Colonic mucosa (tissue), 4 donors: ENCODE measurements at regions not wholly inside any gene's neighbourhood (a gene's known extent, or its start where the extent isn't known, plus 50 kb on each side); places are given as distances from the start of the nearest gene placed in this dataset.
A peak's percentile ranks its signal among the peaks of the same experiment; 100 is the strongest.

Source experiments
- DNase-seq: peaks from one replicate; pipeline ENCODE4 v3.0.0-alpha.2; 2020
- H3K27ac ChIP-seq: fragments of 200-600 bp; one replicate; pipeline ENCODE4 v1.8.0; 2021
- H3K27me3 ChIP-seq: fragments of 200-600 bp; one replicate; pipeline ENCODE4 v1.8.0; 2021
- H3K36me3 ChIP-seq: fragments of 200-600 bp; one replicate; pipeline ENCODE4 v1.8.0; 2021
- H3K4me1 ChIP-seq: fragments of 200-600 bp; one replicate; pipeline ENCODE4 v1.8.0; 2021; ENCODE audit warnings: mild to moderate bottlenecking
- H3K4me3 ChIP-seq: fragments of 200-600 bp; one replicate; pipeline ENCODE4 v1.8.0; 2021
- H3K9ac ChIP-seq, 2 donors: one replicate each; pipeline ENCODE4 v1.7.0; 2013; ENCODE audit warnings: control low read depth in 2 of 2, low read depth in 2 of 2, low read length in 2 of 2
- H3K9me3 ChIP-seq: fragments of 200-600 bp; one replicate; pipeline ENCODE4 v1.8.0; 2021
- CTCF ChIP-seq: fragments of 200-600 bp; IDR thresholded peaks from one replicate; pipeline ENCODE4 v1.8.0; 2022; ENCODE audit warnings: antibody characterized with exemption, mild to moderate bottlenecking
- intact Hi-C: fragments of 100-400 bp; cut with DNase I; formaldehyde crosslinking; loops from one replicate; pipeline ENCODE4 v1.14.1; 2022
- donor health status: healthy.
- donor health status: DM: no; HTN: no; CAD: no.
- donor health status: DM: no; HTN: no; CAD: no.

- no peak overlapping the region for H3K9ac ChIP-seq
- TF ChIP-seq CTCF: no peak
- H3K36me3 ChIP-seq: no peaks in the 10 kb centered on the region
- intact Hi-C loops: no loop called here
- H3K4me1 ChIP-seq: peaks cover 4% of the 10 kb centered on the region
- no peak for DNase-seq
- H3K9me3 ChIP-seq: no peaks in the 10 kb centered on the region
- no peaks in the 10 kb centered on the region for H3K27me3 ChIP-seq
- no peak overlapping the region for H3K4me3 ChIP-seq
- H3K27ac ChIP-seq: peak overlapping the region; percentile 2
These were observed 74.1 kb upstream of the JUN start for GRCh38 chr1:58857680-58858673.

- Histone ChIP-seq H3K27me3 (no peaks in the 10 kb centered on the region), H3K27ac (no peak overlapping the region), H3K9me3 (no peaks in the 10 kb centered on the region), H3K9ac (no peak overlapping the region), H3K4me3 (no peak overlapping the region), H3K4me1 (peaks cover 4% of the 10 kb centered on the region), H3K36me3 (no peaks in the 10 kb centered on the region)
- DNase-seq: no peak
- intact Hi-C loops: no loop called here
- TF ChIP-seq CTCF: no peak
These were observed 76.1 kb upstream of the JUN start for GRCh38 chr1:58859769-58860485.

- TF ChIP-seq CTCF: no peak
These were observed 77.2 kb upstream of the JUN start for GRCh38 chr1:58861076-58861475.

GRCh38 chr1:58861506-58861905, 77.7 kb upstream of the JUN start:
- H3K27me3 ChIP-seq: no peaks in the 10 kb centered on the region
- no peak overlapping the region for H3K27ac ChIP-seq
- TF ChIP-seq CTCF: no peak
- H3K9me3 ChIP-seq: no peaks in the 10 kb centered on the region
- no peak overlapping the region for H3K4me3 ChIP-seq
- no peak for DNase-seq
- no peaks in the 10 kb centered on the region for H3K36me3 ChIP-seq
- peaks cover 4% of the 10 kb centered on the region for H3K4me1 ChIP-seq
- intact Hi-C loops: no loop called here
- H3K9ac ChIP-seq: no peak overlapping the region

More at GRCh38 chr1:58861076-58861475, 77.2 kb upstream of the JUN start:
- Histone ChIP-seq H3K9me3 (no peaks in the 10 kb centered on the region), H3K27ac (no peak overlapping the region), H3K4me1 (peaks cover 4% of the 10 kb centered on the region), H3K27me3 (no peaks in the 10 kb centered on the region), H3K9ac (no peak overlapping the region), H3K36me3 (no peaks in the 10 kb centered on the region), H3K4me3 (no peak overlapping the region)
- no peak for DNase-seq
- intact Hi-C loops: no loop called here

- intact Hi-C loops: no loop called here
- Histone ChIP-seq H3K9me3 (no peaks in the 10 kb centered on the region), H3K9ac (no peak overlapping the region), H3K4me1 (peaks cover 4% of the 10 kb centered on the region), H3K27me3 (no peaks in the 10 kb centered on the region), H3K27ac (no peak overlapping the region), H3K36me3 (no peaks in the 10 kb centered on the region), H3K4me3 (no peak overlapping the region)
- no peak for DNase-seq
- no peak for TF ChIP-seq CTCF
These were observed 79.0 kb upstream of the JUN start for GRCh38 chr1:58862728-58863385.
